GM12878 (cell line): ENCODE measurements at regions not wholly inside any gene's neighbourhood (a gene's known extent, or its start where the extent isn't known, plus 50 kb on each side); places are given as distances from the start of the nearest gene placed in this dataset.
A peak's percentile ranks its signal among the peaks of the same experiment; 100 is the strongest.

Experiments
- ATAC-seq: fragments of 200-7000 bp; cut with Tn5 transposase; 3 replicates; pipeline ENCODE4 v1.9.1; 2020; ENCODE audit warnings: mild to moderate bottlenecking, moderate library complexity
- BruUV-seq: library from RNA; stranded (reverse); fragments of 400-500 nt; replicated peaks from 2 replicates; lab custom pipeline; 2021; lab: Mats Ljungman, UMichigan
- CTCF ChIA-PET: fragments of 300-600 bp; sonication (Branson Sonifier 250); formaldehyde crosslinking; extraction: SDS; loops from one replicate; lab custom pipeline; 2021; ENCODE audit warnings: inconsistent platforms; lab: Yijun Ruan, JAX
- POLR2A ChIA-PET: fragments of 350-600 bp; formaldehyde crosslinking; extraction: SDS; loops from one replicate; lab custom pipeline; 2021; ENCODE audit warnings: inconsistent platforms; lab: Charles Lee
- RAD21 ChIA-PET: fragments of 300-600 bp; sonication (Branson Sonifier 250); formaldehyde crosslinking; loops from one replicate; lab custom pipeline; 2023; ENCODE audit warnings: antibody characterized with exemption; ENCODE audit not compliant: unreplicated experiment; lab: Charles Lee
- SMC1A ChIA-PET: fragments of 300-600 bp; sonication (Branson Sonifier 250); formaldehyde crosslinking; loops from one replicate; lab custom pipeline; 2023; ENCODE audit not compliant: unreplicated experiment, uncharacterized antibody; lab: Charles Lee
- DNase-seq: peaks from one replicate; pipeline ENCODE4 v3.0.0-alpha.2; 2011; ENCODE audit warnings: low read depth, low spot score
- FAIRE-seq: peaks from 3 replicates; lab custom pipeline; 2011; peaks lifted over from hg19 to GRCh38; lab: Jason Lieb, UNC
- H2AFZ ChIP-seq: 2 replicates; pipeline ENCODE4 v1.6.0; 2011; ENCODE audit warnings: low read depth, low read length, control low read depth; ENCODE audit not compliant: control insufficient read depth
- H3K27ac ChIP-seq: 2 replicates; pipeline ENCODE4 v1.5.1; 2011; ENCODE audit warnings: control low read depth; ENCODE audit not compliant: control insufficient read depth, insufficient read depth
- H3K27me3 ChIP-seq, 2 experiments: replicated peaks in 1 of 2; 2 replicates each; pipeline versions ENCODE4 v1.6.0 to v1.6.1; 2011; ENCODE audit warnings: low read length in 1 of 2; ENCODE audit not compliant: control insufficient read depth in 2 of 2, insufficient read depth in 2 of 2
- H3K36me3 ChIP-seq, 2 experiments: 2 replicates each; pipeline ENCODE4 v1.5.1; 2011; ENCODE audit warnings: low read length in 1 of 2; ENCODE audit not compliant: control insufficient read depth in 2 of 2, insufficient read depth in 2 of 2
- H3K4me1 ChIP-seq: 2 replicates; pipeline ENCODE4 v1.6.1; 2011; ENCODE audit warnings: mild to moderate bottlenecking, low read length, moderate library complexity, mixed read lengths; ENCODE audit not compliant: control insufficient read depth, insufficient read depth
- H3K4me2 ChIP-seq: 2 replicates; pipeline ENCODE4 v1.6.0; 2011; ENCODE audit warnings: control low read depth; ENCODE audit not compliant: control insufficient read depth, insufficient read depth
- H3K4me3 ChIP-seq: fragments of 200-600 bp; sonication (generic); 2 replicates; pipeline ENCODE4 v1.5.1; 2016
- H3K79me2 ChIP-seq: 2 replicates; pipeline ENCODE4 v1.6.0; 2011; ENCODE audit warnings: low read length; ENCODE audit not compliant: control insufficient read depth, insufficient read depth
- H3K9ac ChIP-seq: 2 replicates; pipeline ENCODE4 v1.8.0; 2011; ENCODE audit warnings: low read length, control low read depth, mixed read lengths; ENCODE audit not compliant: control insufficient read depth, insufficient read depth
- H3K9me3 ChIP-seq: replicated peaks from 3 replicates; pipeline ENCODE4 v1.5.1; 2011; ENCODE audit warnings: mild to moderate bottlenecking, low read length; ENCODE audit not compliant: control insufficient read depth, insufficient read depth
- H4K20me1 ChIP-seq: 2 replicates; pipeline ENCODE4 v1.6.0; 2011; ENCODE audit not compliant: control insufficient read depth, insufficient read depth
- BACH1 ChIP-seq: fragments of 450-650 bp; IDR thresholded peaks from 2 replicates; pipeline ENCODE4 v1.6.1; 2017; ENCODE audit warnings: mild to moderate bottlenecking, borderline replicate concordance
- IKZF1 ChIP-seq: fragments of 450-650 bp; conservative IDR thresholded peaks from 2 replicates; pipeline ENCODE4 v1.6.1; 2017; ENCODE audit warnings: antibody characterized with exemption, mild to moderate bottlenecking
- KLF5 ChIP-seq: fragments of 450-650 bp; IDR thresholded peaks from 2 replicates; pipeline ENCODE4 v1.6.1; 2014; ENCODE audit warnings: mild to moderate bottlenecking; ENCODE audit not compliant: partially characterized antibody
- MAX ChIP-seq: IDR thresholded peaks from 2 replicates; pipeline ENCODE4 v1.6.1; 2012; ENCODE audit warnings: low read depth, low read length, improper control_type of control experiment
- NFXL1 ChIP-seq: fragments of 450-650 bp; IDR thresholded peaks from 2 replicates; pipeline ENCODE4 v1.6.1; 2017; ENCODE audit warnings: antibody characterized with exemption, mild to moderate bottlenecking, borderline replicate concordance
- NR2C1 ChIP-seq: fragments of 450-650 bp; IDR thresholded peaks from 2 replicates; pipeline ENCODE4 v1.6.1; 2017; ENCODE audit warnings: antibody characterized with exemption, mild to moderate bottlenecking, moderate library complexity
- NRF1 ChIP-seq: conservative IDR thresholded peaks from 2 replicates; pipeline ENCODE4 v1.6.1; 2011; ENCODE audit warnings: mild to moderate bottlenecking, low read depth, low read length, improper control_type of control experiment
- PAX5 ChIP-seq: IDR thresholded peaks from 2 replicates; pipeline ENCODE4 v1.6.1; 2011; ENCODE audit warnings: low read depth, low read length, borderline replicate concordance
- POLR2A ChIP-seq: IDR thresholded peaks from 2 replicates; pipeline ENCODE4 v1.6.1; 2011; ENCODE audit warnings: low read depth, mild to moderate bottlenecking, low read length
- RELA ChIP-seq: fragments of 450-650 bp; IDR thresholded peaks from 2 replicates; pipeline ENCODE4 v1.8.0; 2014; ENCODE audit warnings: borderline replicate concordance; ENCODE audit not compliant: partially characterized antibody
- RFX5 ChIP-seq: IDR thresholded peaks from 2 replicates; pipeline ENCODE4 v1.6.1; 2011; ENCODE audit warnings: low read depth, low read length, improper control_type of control experiment
- SRF ChIP-seq, 2 experiments: IDR thresholded peaks; 2 replicates each; pipeline ENCODE4 v1.6.1; 2011; ENCODE audit warnings: low read depth in 2 of 2, low read length in 2 of 2, mild to moderate bottlenecking in 1 of 2, moderate library complexity in 1 of 2
- SUZ12 ChIP-seq: fragments of 200-600 bp; sonication (generic); IDR thresholded peaks from one replicate; pipeline ENCODE4 v1.6.1; 2018; ENCODE audit warnings: antibody characterized with exemption, mild to moderate bottlenecking; ENCODE audit not compliant: unreplicated experiment
- ZNF24 ChIP-seq: fragments of 450-650 bp; IDR thresholded peaks from 2 replicates; pipeline ENCODE4 v1.6.1; 2017; ENCODE audit warnings: antibody characterized with exemption, mild to moderate bottlenecking
- WGBS: methylation state at CpG from one replicate; pipeline ENCODE4 v1.1.6; 2016; ENCODE audit warnings: low lambda C conversion rate; ENCODE audit not compliant: insufficient replicate concordance, insufficient coverage; ENCODE audit errors: missing lambda C conversion rate; 5-methylcytosine and 5-hydroxymethylcytosine counted together
- in situ Hi-C: fragments of 300-500 bp; cut with MboI; formaldehyde crosslinking; loops from 9 replicates; pipeline ENCODE4 v1.14.3; 2018; ENCODE audit warnings: mixed read lengths
- intact Hi-C: fragments of 100-400 bp; cut with micrococcal nuclease; formaldehyde crosslinking; loops from one replicate; pipeline ENCODE4 v1.14.2; 2022; ENCODE audit not compliant: unreplicated experiment
- TF ChIP-seq, protein P1 (sequence below): IDR thresholded peaks from 2 replicates; pipeline ENCODE4 v1.6.1; 2012; ENCODE audit warnings: mild to moderate bottlenecking, low read depth, low read length

GRCh38 chr17:34699181-34699580, 119.8 kb downstream of the TMEM132E start (continued):
- TF ChIP-seq, protein P1, sequence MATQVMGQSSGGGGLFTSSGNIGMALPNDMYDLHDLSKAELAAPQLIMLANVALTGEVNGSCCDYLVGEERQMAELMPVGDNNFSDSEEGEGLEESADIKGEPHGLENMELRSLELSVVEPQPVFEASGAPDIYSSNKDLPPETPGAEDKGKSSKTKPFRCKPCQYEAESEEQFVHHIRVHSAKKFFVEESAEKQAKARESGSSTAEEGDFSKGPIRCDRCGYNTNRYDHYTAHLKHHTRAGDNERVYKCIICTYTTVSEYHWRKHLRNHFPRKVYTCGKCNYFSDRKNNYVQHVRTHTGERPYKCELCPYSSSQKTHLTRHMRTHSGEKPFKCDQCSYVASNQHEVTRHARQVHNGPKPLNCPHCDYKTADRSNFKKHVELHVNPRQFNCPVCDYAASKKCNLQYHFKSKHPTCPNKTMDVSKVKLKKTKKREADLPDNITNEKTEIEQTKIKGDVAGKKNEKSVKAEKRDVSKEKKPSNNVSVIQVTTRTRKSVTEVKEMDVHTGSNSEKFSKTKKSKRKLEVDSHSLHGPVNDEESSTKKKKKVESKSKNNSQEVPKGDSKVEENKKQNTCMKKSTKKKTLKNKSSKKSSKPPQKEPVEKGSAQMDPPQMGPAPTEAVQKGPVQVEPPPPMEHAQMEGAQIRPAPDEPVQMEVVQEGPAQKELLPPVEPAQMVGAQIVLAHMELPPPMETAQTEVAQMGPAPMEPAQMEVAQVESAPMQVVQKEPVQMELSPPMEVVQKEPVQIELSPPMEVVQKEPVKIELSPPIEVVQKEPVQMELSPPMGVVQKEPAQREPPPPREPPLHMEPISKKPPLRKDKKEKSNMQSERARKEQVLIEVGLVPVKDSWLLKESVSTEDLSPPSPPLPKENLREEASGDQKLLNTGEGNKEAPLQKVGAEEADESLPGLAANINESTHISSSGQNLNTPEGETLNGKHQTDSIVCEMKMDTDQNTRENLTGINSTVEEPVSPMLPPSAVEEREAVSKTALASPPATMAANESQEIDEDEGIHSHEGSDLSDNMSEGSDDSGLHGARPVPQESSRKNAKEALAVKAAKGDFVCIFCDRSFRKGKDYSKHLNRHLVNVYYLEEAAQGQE = no peak
- TF ChIP-seq BACH1 = no peak
- TF ChIP-seq KLF5 = no peak
- TF ChIP-seq SUZ12 = no peak
- TF ChIP-seq IKZF1 = no peak
- no peak for TF ChIP-seq ZNF24
- no peak for TF ChIP-seq NR2C1
- TF ChIP-seq SRF (IDR thresholded peaks at IDR 0.05; ENCODE audit: low read depth in 2 of 2, low read length in 2 of 2) = no peak
- TF ChIP-seq MAX = no peak
- TF ChIP-seq POLR2A = no peak

GRCh38 chr17:34692920-34693319, 113.5 kb downstream of the TMEM132E start:
- DNase-seq (no peak), FAIRE-seq (no peak), ATAC-seq (no peak)
- no peaks in the 10 kb centered on the region for H3K9me3 ChIP-seq
- H3K4me2 ChIP-seq = no peak overlapping the region
- no peak overlapping the region for H3K4me3 ChIP-seq
- ChIA-PET CTCF (no interaction called here), SMC1A (no interaction called here), POLR2A (no interaction called here), RAD21 (no interaction called here)
- no peak overlapping the region for H2AFZ ChIP-seq
- intact Hi-C loops = no loop called here
- H3K79me2 ChIP-seq = no peaks in the 10 kb centered on the region
- WGBS = 5% methylated on average over 1 of the region's 1 CpG
- no peaks in the 10 kb centered on the region for H3K36me3 ChIP-seq
- no peaks in the 10 kb centered on the region for H4K20me1 ChIP-seq
- in situ Hi-C loops = no loop called here
- BruUV-seq = no TSS peak
- no peaks in the 10 kb centered on the region for H3K27me3 ChIP-seq
- no peaks in the 10 kb centered on the region for H3K4me1 ChIP-seq
- no peak overlapping the region for H3K9ac ChIP-seq
- no peak for TF ChIP-seq RELA
- TF ChIP-seq NRF1 = no peak
- TF ChIP-seq NFXL1 = no peak
- TF ChIP-seq RFX5 = peak; percentile 79
- no peak for TF ChIP-seq PAX5
- H3K27ac ChIP-seq = no peak overlapping the region
